Natural killer cell (primary cell): ENCODE measurements at regions not wholly inside any gene's neighbourhood (a gene's known extent, or its start where the extent isn't known, plus 50 kb on each side); places are given as distances from the start of the nearest gene placed in this dataset.
A peak's percentile ranks its signal among the peaks of the same experiment; 100 is the strongest.

Experiments used
- ATAC-seq, 3 donors: fragments of 150-1000 bp in 2 of 3; fragments of 200-7000 bp in 1 of 3; cut with Tn5 transposase; 1 replicate in 1 of 3; 2 replicates in 2 of 3; pipeline ENCODE4 v1.10.0; 2021; ENCODE audit warnings: mild to moderate bottlenecking in 2 of 3, moderate library complexity in 2 of 3
- DNase-seq, 2 donors: peaks; one replicate each; pipeline versions ENCODE4 v3.0.0 to v3.0.0-alpha.2; 2013 to 2021; ENCODE audit warnings: mixed read lengths in 1 of 2
- H3K27ac ChIP-seq: one replicate; pipeline ENCODE4 v1.5.1; 2013; ENCODE audit warnings: mild to moderate bottlenecking, low read length
- H3K27me3 ChIP-seq: one replicate; pipeline ENCODE4 v1.6.1; 2013; ENCODE audit warnings: low read length; ENCODE audit not compliant: control insufficient read depth, insufficient read depth
- H3K36me3 ChIP-seq: one replicate; pipeline ENCODE4 v1.6.1; 2013; ENCODE audit warnings: low read length; ENCODE audit not compliant: control insufficient read depth, insufficient read depth
- H3K4me1 ChIP-seq: one replicate; pipeline ENCODE4 v1.6.1; 2013; ENCODE audit warnings: low read length; ENCODE audit not compliant: control insufficient read depth, insufficient read depth
- H3K4me3 ChIP-seq: one replicate; pipeline ENCODE4 v1.5.1; 2013; ENCODE audit warnings: low read length
- H3K9me3 ChIP-seq: one replicate; pipeline ENCODE4 v1.6.1; 2013; ENCODE audit warnings: low read length; ENCODE audit not compliant: control insufficient read depth, insufficient read depth
- H3K27ac Mint-ChIP-seq, 2 donors: one replicate each; pipeline ENCODE4 v1.8.0; 2022; ENCODE audit warnings: mild to moderate bottlenecking in 2 of 2, mixed read lengths in 2 of 2, moderate library complexity in 1 of 2
- H3K27me3 Mint-ChIP-seq, 2 donors: one replicate each; pipeline ENCODE4 v1.8.0; 2022; ENCODE audit warnings: low read depth in 2 of 2, mixed read lengths in 2 of 2
- H3K36me3 Mint-ChIP-seq: one replicate; pipeline ENCODE4 v1.8.0; 2022; ENCODE audit warnings: mixed read lengths
- H3K4me1 Mint-ChIP-seq, 2 donors: one replicate each; pipeline ENCODE4 v1.8.0; 2022; ENCODE audit warnings: mixed read lengths in 2 of 2
- H3K4me3 Mint-ChIP-seq: one replicate; pipeline ENCODE4 v1.8.0; 2022; ENCODE audit warnings: mild to moderate bottlenecking, moderate library complexity, mixed read lengths
- H3K9me3 Mint-ChIP-seq, 2 donors: one replicate each; pipeline ENCODE4 v1.8.0; 2022; ENCODE audit warnings: mixed read lengths in 2 of 2
- WGBS: methylation state at CpG from one replicate; pipeline ENCODE4 v1.1.7; 2013; ENCODE audit warnings: missing lambda C conversion rate; ENCODE audit not compliant: insufficient coverage; 5-methylcytosine and 5-hydroxymethylcytosine counted together
- intact Hi-C: fragments of 100-400 bp; cut with micrococcal nuclease; formaldehyde crosslinking; loops from one replicate; pipeline ENCODE4 v1.14.2; 2022
- TF ChIP-seq, protein P1 (sequence below): fragments of 200-600 bp; IDR thresholded peaks from one replicate; pipeline ENCODE4 v1.8.0; 2022; ENCODE audit warnings: antibody characterized with exemption

DNA sequence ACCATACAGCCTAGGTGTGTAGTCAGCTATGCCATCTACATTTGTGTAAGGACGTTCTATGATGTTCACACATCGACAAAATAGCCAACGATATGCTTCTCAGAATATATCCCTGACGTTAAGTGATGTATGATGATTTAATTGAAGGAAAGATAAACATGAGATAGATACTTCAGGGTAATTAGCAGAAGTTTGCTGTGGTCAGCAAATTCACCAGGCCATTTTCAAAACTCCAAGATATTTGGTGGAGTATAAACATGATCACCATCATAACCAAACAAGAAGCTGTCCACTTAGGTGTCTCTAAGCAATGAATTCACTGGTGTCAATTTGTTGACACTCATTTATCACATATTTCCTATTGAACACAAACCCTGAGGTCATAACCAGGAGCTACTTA is 885.6 kb upstream of the NR2F2 start:
- Mint-ChIP-seq H3K27me3 (peaks cover 4 to 11% of the 10 kb centered on the region in 2 donors), H3K36me3 (peaks cover 12% of the 10 kb centered on the region), H3K4me1 (peaks cover 46 to 47% of the 10 kb centered on the region in 2 donors), H3K4me3 (peak overlapping the region; percentile 28), H3K27ac (no peak overlapping the region), H3K9me3 (no peaks in the 10 kb centered on the region)
- intact Hi-C loops, result no loop called here
- Histone ChIP-seq H3K36me3 (no peaks in the 10 kb centered on the region), H3K9me3 (peaks cover 3% of the 10 kb centered on the region), H3K27me3 (no peaks in the 10 kb centered on the region), H3K4me1 (peaks cover 22% of the 10 kb centered on the region), H3K27ac (no peak overlapping the region), H3K4me3 (no peak overlapping the region)
- TF ChIP-seq, protein P1, sequence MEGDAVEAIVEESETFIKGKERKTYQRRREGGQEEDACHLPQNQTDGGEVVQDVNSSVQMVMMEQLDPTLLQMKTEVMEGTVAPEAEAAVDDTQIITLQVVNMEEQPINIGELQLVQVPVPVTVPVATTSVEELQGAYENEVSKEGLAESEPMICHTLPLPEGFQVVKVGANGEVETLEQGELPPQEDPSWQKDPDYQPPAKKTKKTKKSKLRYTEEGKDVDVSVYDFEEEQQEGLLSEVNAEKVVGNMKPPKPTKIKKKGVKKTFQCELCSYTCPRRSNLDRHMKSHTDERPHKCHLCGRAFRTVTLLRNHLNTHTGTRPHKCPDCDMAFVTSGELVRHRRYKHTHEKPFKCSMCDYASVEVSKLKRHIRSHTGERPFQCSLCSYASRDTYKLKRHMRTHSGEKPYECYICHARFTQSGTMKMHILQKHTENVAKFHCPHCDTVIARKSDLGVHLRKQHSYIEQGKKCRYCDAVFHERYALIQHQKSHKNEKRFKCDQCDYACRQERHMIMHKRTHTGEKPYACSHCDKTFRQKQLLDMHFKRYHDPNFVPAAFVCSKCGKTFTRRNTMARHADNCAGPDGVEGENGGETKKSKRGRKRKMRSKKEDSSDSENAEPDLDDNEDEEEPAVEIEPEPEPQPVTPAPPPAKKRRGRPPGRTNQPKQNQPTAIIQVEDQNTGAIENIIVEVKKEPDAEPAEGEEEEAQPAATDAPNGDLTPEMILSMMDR, result no peak
- no peak for DNase-seq
- 93% methylated on average over 4 of the region's 4 CpGs for WGBS
- ATAC-seq, result no peak

DNA sequence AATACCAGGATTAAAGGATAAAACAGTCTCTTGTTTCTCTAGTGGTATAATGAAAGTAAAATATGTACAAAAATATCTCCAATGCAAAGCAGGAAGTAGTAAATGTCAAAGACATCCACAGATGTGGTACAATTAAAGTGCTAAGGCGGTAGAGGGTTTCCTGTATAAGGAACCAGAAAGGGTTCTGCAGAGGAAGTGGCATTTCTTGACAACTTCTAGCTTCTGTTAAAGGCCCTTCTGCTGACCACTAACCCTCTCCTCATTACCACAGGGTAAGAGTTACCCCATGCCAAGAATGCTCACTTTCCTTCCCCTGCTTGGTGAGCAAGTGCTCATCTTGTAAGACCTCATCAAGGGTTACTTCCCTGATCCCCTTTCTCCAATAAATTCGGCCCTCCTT is 883.6 kb upstream of the NR2F2 start:
- Histone ChIP-seq H3K4me1 (peaks cover 22% of the 10 kb centered on the region), H3K9me3 (peaks cover 3% of the 10 kb centered on the region), H3K4me3 (no peak overlapping the region), H3K36me3 (no peaks in the 10 kb centered on the region), H3K27me3 (no peaks in the 10 kb centered on the region), H3K27ac (no peak overlapping the region)
- Mint-ChIP-seq H3K36me3 (peaks cover 17% of the 10 kb centered on the region), H3K27ac (peak overlapping the region; percentile 45 to 57), H3K4me3 (peak overlapping the region; percentile 64), H3K27me3 (peaks cover 12 to 17% of the 10 kb centered on the region in 2 donors), H3K9me3 (no peaks in the 10 kb centered on the region), H3K4me1 (peaks cover 46 to 47% of the 10 kb centered on the region in 2 donors)
- intact Hi-C loops, result loop anchor here (2.0 kb wide), 2 partner anchors 36 to 418 kb away; no protein-coding TSS in a partner anchor
- ATAC-seq (peak; percentile 91 to 99 (median 92)), DNase-seq (peak; percentile 26 to 67)
- TF ChIP-seq, protein P1, result no peak
- 0% methylated on average over 2 of the region's 2 CpGs for WGBS

DNA sequence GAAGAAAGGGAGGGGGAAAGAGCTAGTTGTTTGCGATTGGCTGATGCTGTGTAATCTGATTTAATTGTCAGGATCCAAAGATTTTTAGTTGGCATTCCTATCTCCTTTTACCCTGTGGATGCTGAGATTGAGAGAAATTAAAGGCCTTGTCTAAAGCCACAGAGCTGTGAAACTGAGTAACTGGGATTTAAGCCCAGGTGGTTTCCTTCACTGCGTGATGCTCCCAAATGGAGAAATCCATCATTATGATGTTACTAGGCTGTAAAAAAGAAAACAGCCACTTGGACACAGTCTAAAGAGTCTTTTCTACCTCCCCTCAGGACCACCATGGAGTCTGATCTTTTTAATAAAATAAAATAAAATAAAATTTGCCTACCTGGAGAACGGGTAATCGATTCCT is 883.0 kb upstream of the NR2F2 start:
- peaks cover 46 to 47% of the 10 kb centered on the region in 2 donors for H3K4me1 Mint-ChIP-seq
- Histone ChIP-seq H3K27ac (no peak overlapping the region), H3K27me3 (no peaks in the 10 kb centered on the region), H3K9me3 (peaks cover 3% of the 10 kb centered on the region), H3K4me1 (peaks cover 22% of the 10 kb centered on the region), H3K36me3 (no peaks in the 10 kb centered on the region), H3K4me3 (no peak overlapping the region)
- peaks cover 21% of the 10 kb centered on the region for H3K36me3 Mint-ChIP-seq
- no peaks in the 10 kb centered on the region for H3K9me3 Mint-ChIP-seq
- 83% methylated on average over 4 of the region's 4 CpGs for WGBS
- peaks cover 16 to 20% of the 10 kb centered on the region in 2 donors for H3K27me3 Mint-ChIP-seq
- H3K4me3 Mint-ChIP-seq, result peak overlapping the region; percentile 64
- H3K27ac Mint-ChIP-seq, result peak overlapping the region; percentile 45 to 57
- no peak for DNase-seq
- ATAC-seq, result no peak
- TF ChIP-seq, protein P1, result no peak
- intact Hi-C loops, result loop anchor here (2.0 kb wide), 2 partner anchors 37 to 417 kb away; no protein-coding TSS in a partner anchor

DNA sequence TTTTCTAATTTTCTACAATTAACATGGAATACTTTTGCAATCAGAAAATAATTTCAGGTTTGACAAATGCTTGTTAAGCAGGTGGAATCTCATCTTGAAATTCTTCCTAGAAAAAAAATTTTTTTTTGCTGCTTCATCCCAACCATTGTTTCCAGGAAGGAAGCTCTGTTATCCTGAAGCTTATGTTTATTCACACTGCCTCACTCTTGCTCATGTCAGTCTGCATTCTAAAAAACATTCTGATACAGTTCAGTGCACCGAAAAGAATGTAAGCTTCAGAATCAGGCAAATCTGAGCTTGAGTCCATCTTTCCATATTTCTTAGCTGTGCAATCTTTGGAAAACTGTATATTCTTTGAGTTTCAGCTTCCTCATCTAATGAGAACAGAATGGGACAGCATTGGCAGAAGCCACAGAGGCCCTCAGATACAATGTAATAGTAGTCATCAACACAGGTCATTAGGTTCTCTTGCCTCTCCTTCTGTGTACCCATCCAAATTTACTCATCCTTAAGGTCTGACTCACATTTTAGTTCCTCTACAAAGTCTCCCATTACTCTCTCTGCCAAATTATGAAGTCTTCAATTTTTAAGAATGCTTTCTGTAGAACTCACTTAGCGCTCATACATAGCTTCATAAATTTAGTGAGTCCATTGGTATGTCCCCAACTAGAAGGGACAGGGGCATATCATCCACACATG is 881.8 kb upstream of the NR2F2 start:
- peaks cover 11% of the 10 kb centered on the region for H3K36me3 Mint-ChIP-seq
- no peak overlapping the region for H3K4me3 Mint-ChIP-seq
- intact Hi-C loops, result no loop called here
- H3K9me3 ChIP-seq, result no peaks in the 10 kb centered on the region
- WGBS, result 91% methylated on average over 2 of the region's 2 CpGs
- peaks cover 16 to 20% of the 10 kb centered on the region in 2 donors for H3K27me3 Mint-ChIP-seq
- peaks cover 22% of the 10 kb centered on the region for H3K4me1 ChIP-seq
- no peaks in the 10 kb centered on the region for H3K27me3 ChIP-seq
- H3K27ac ChIP-seq, result no peak overlapping the region
- no peak overlapping the region for H3K4me3 ChIP-seq
- DNase-seq, result no peak
- H3K9me3 Mint-ChIP-seq, result no peaks in the 10 kb centered on the region
- TF ChIP-seq, protein P1, result no peak
- H3K4me1 Mint-ChIP-seq, result peaks cover 36 to 46% of the 10 kb centered on the region in 2 donors
- no peaks in the 10 kb centered on the region for H3K36me3 ChIP-seq
- no peak for ATAC-seq
- H3K27ac Mint-ChIP-seq, result no peak overlapping the region
